B cell (primary cell): ENCODE measurements at regions not wholly inside any gene's neighbourhood (a gene's known extent, or its start where the extent isn't known, plus 50 kb on each side); places are given as distances from the start of the nearest gene placed in this dataset.

ENCODE experiments used
- ATAC-seq: fragments of 200-7000 bp; cut with Tn5 transposase; one replicate; pipeline ENCODE4 v1.10.0; 2021; ENCODE audit warnings: low read depth, mild to moderate bottlenecking, moderate number of reproducible peaks, moderate library complexity
- CTCF ChIA-PET: fragments of 350-600 bp; sonication (Branson Sonifier 250); formaldehyde crosslinking; loops from one replicate; lab custom pipeline; 2021; ENCODE audit warnings: antibody characterized with exemption, inconsistent platforms; lab: Charles Lee
- POLR2A ChIA-PET: fragments of 350-600 bp; sonication (Branson Sonifier 250); formaldehyde crosslinking; loops from one replicate; lab custom pipeline; 2021; ENCODE audit warnings: antibody characterized with exemption; lab: Charles Lee
- DNase-seq: peaks from one replicate; pipeline ENCODE4 v3.0.0; 2013
- H2AFZ ChIP-seq: 2 replicates; pipeline ENCODE4 v1.6.1; 2012; ENCODE audit warnings: mild to moderate bottlenecking, low read depth, low read length; ENCODE audit not compliant: insufficient read depth, poor library complexity, severe bottlenecking
- H3K27ac ChIP-seq, 2 donors: 1 replicate in 1 of 2; 2 replicates in 1 of 2; pipeline ENCODE4 v1.5.1; 2012 to 2013; ENCODE audit warnings: low read length in 2 of 2, mild to moderate bottlenecking in 2 of 2, moderate library complexity in 1 of 2
- H3K27me3 ChIP-seq, 4 experiments: fragments of 200-600 bp in 1 of 4; sonication (generic) in 1 of 4; replicated peaks in 1 of 4; 1 replicate in 2 of 4; 2 replicates in 2 of 4; pipeline versions ENCODE4 v1.6.1 to v1.7.0; 2013 to 2016; ENCODE audit warnings: low read length in 3 of 4, mild to moderate bottlenecking in 2 of 4, mixed read lengths in 1 of 4, moderate library complexity in 1 of 4; ENCODE audit not compliant: insufficient read depth in 4 of 4, control insufficient read depth in 3 of 4; ENCODE audit errors: control extremely low read depth in 1 of 4
- H3K36me3 ChIP-seq, 2 experiments: replicated peaks in 1 of 2; 1 replicate in 1 of 2; 2 replicates in 1 of 2; pipeline versions ENCODE4 v1.6.1 to v1.7.1; 2013; ENCODE audit warnings: low read length in 1 of 2; ENCODE audit not compliant: insufficient read depth in 2 of 2, control insufficient read depth in 1 of 2; ENCODE audit errors: control extremely low read depth in 1 of 2, extremely low read depth in 1 of 2
- H3K4me1 ChIP-seq, 2 donors: fragments of 200-600 bp in 1 of 2; sonication (generic) in 1 of 2; 1 replicate in 1 of 2; 2 replicates in 1 of 2; pipeline versions ENCODE4 v1.5.1 to v1.6.1; 2013 to 2017; ENCODE audit warnings: low read length in 2 of 2; ENCODE audit not compliant: control insufficient read depth in 2 of 2, insufficient read depth in 2 of 2
- H3K4me2 ChIP-seq: replicated peaks from 2 replicates; pipeline ENCODE3; 2012; ENCODE audit warnings: mild to moderate bottlenecking, low read depth, low read length; ENCODE audit not compliant: poor library complexity, severe bottlenecking
- H3K4me3 ChIP-seq, 5 experiments: fragments of 200-600 bp in 1 of 5; sonication (generic) in 1 of 5; 1 replicate in 3 of 5; 2 replicates in 2 of 5; pipeline versions ENCODE4 v1.5.1 to v1.7.0; 2011 to 2016; ENCODE audit warnings: low read length in 4 of 5, mild to moderate bottlenecking in 4 of 5, low read depth in 2 of 5, control low read depth in 1 of 5, moderate library complexity in 1 of 5; ENCODE audit not compliant: insufficient read depth in 1 of 5; ENCODE audit errors: control extremely low read depth in 1 of 5, extremely low read depth in 1 of 5
- H3K79me2 ChIP-seq: fragments of 200-600 bp; sonication (generic); one replicate; pipeline ENCODE4 v1.6.0; 2016; ENCODE audit warnings: low read length; ENCODE audit not compliant: control insufficient read depth, insufficient read depth
- H3K9ac ChIP-seq: fragments of 200-600 bp; sonication (generic); 2 replicates; pipeline ENCODE4 v1.6.1; 2017; ENCODE audit warnings: mild to moderate bottlenecking, low read length, moderate library complexity
- H3K9me3 ChIP-seq, 3 donors: one replicate each; pipeline versions ENCODE4 v1.6.1 to v1.7.1; 2013; ENCODE audit warnings: low read length in 2 of 3; ENCODE audit not compliant: control insufficient read depth in 2 of 3, insufficient read depth in 1 of 3; ENCODE audit errors: control extremely low read depth in 1 of 3
- H4K20me1 ChIP-seq: 2 replicates; pipeline ENCODE4 v1.6.0; 2012; ENCODE audit warnings: mild to moderate bottlenecking, low read length; ENCODE audit not compliant: insufficient read depth, control insufficient read depth, poor library complexity, severe bottlenecking
- H3K27ac Mint-ChIP-seq: one replicate; pipeline ENCODE4 v1.8.0; 2021; ENCODE audit warnings: mixed read lengths
- H3K27me3 Mint-ChIP-seq: one replicate; pipeline ENCODE4 v1.8.0; 2021; ENCODE audit warnings: mixed read lengths
- H3K4me1 Mint-ChIP-seq: one replicate; pipeline ENCODE4 v1.8.0; 2021; ENCODE audit warnings: mixed read lengths
- H3K4me3 Mint-ChIP-seq: one replicate; pipeline ENCODE4 v1.8.0; 2021; ENCODE audit warnings: mixed read lengths
- H3K9me3 Mint-ChIP-seq: one replicate; pipeline ENCODE4 v1.8.0; 2022; ENCODE audit warnings: mixed read lengths; ENCODE audit not compliant: insufficient read depth
- CTCF ChIP-seq: fragments of 200-600 bp; IDR thresholded peaks from one replicate; pipeline ENCODE4 v1.8.0; 2022; ENCODE audit warnings: antibody characterized with exemption, mild to moderate bottlenecking
- EZH2 ChIP-seq: IDR thresholded peaks from 2 replicates; pipeline ENCODE4 v1.6.1; 2012; ENCODE audit warnings: borderline replicate concordance, low read depth, mild to moderate bottlenecking, moderate library complexity, low read length; ENCODE audit not compliant: insufficient read depth, poor library complexity, severe bottlenecking
- WGBS: methylation state at CpG from one replicate; pipeline ENCODE4 v1.1.5; 2013; ENCODE audit warnings: missing lambda C conversion rate; ENCODE audit not compliant: insufficient coverage; 5-methylcytosine and 5-hydroxymethylcytosine counted together
- intact Hi-C: fragments of 100-400 bp; cut with micrococcal nuclease; formaldehyde crosslinking; loops from one replicate; pipeline ENCODE4 v1.10.0; 2022

- no peak for ATAC-seq
- no peaks in the 10 kb centered on the region for H4K20me1 ChIP-seq
- no peak overlapping the region for H3K9ac ChIP-seq
- H3K27me3 Mint-ChIP-seq, result no peaks in the 10 kb centered on the region
- no peak overlapping the region for H3K4me2 ChIP-seq
- no peaks in the 10 kb centered on the region for H3K9me3 ChIP-seq
- peaks cover 2% of the 10 kb centered on the region for H3K4me1 Mint-ChIP-seq
- CTCF ChIA-PET, result no interaction called here
- H3K9me3 Mint-ChIP-seq, result no peaks in the 10 kb centered on the region
- no peak overlapping the region for H3K27ac ChIP-seq
- H3K4me3 ChIP-seq, result no peak overlapping the region
- TF ChIP-seq CTCF (no peak), EZH2 (no peak)
- intact Hi-C loops, result no loop called here
- H3K36me3 ChIP-seq, result no peaks in the 10 kb centered on the region
- no peaks in the 10 kb centered on the region for H3K27me3 ChIP-seq
- POLR2A ChIA-PET, result no interaction called here
- no peaks in the 10 kb centered on the region for H3K4me1 ChIP-seq
- H3K27ac Mint-ChIP-seq, result no peak overlapping the region
- no peak overlapping the region for H2AFZ ChIP-seq
- no peaks in the 10 kb centered on the region for H3K79me2 ChIP-seq
- H3K4me3 Mint-ChIP-seq, result no peak overlapping the region
- DNase-seq, result no peak
Observed at GRCh38 chr1:87644033-87644578, 315.4 kb downstream of the LMO4 start.

- H3K27me3 ChIP-seq, result no peaks in the 10 kb centered on the region
- no peak overlapping the region for H3K27ac ChIP-seq
- intact Hi-C loops, result no loop called here
- H3K4me1 Mint-ChIP-seq, result no peaks in the 10 kb centered on the region
- H3K79me2 ChIP-seq, result no peaks in the 10 kb centered on the region
- no peaks in the 10 kb centered on the region for H3K9me3 Mint-ChIP-seq
- CTCF ChIA-PET, result interaction anchor here (0.6 kb wide), 1 partner anchor 914 kb away, joined by 3 read pairs; no protein-coding TSS in a partner anchor
- no peaks in the 10 kb centered on the region for H3K36me3 ChIP-seq
- H2AFZ ChIP-seq, result no peak overlapping the region
- no peak overlapping the region for H3K27ac Mint-ChIP-seq
- no peaks in the 10 kb centered on the region for H3K27me3 Mint-ChIP-seq
- H3K4me2 ChIP-seq, result no peak overlapping the region
- H3K9ac ChIP-seq, result no peak overlapping the region
- TF ChIP-seq CTCF, result no peak
- TF ChIP-seq EZH2, result no peak
- H3K4me3 Mint-ChIP-seq, result no peak overlapping the region
- DNase-seq, result no peak
- no peaks in the 10 kb centered on the region for H3K4me1 ChIP-seq
- H3K4me3 ChIP-seq, result no peak overlapping the region
- no CpG with 5 or more reads among the region's 7 CpGs for WGBS
- H3K9me3 ChIP-seq, result no peaks in the 10 kb centered on the region
- no peak for ATAC-seq
- POLR2A ChIA-PET, result no interaction called here
- H4K20me1 ChIP-seq, result no peaks in the 10 kb centered on the region
Observed at GRCh38 chr1:87644579-87645190, 316.0 kb downstream of the LMO4 start.
